GM06990 (cell line): ENCODE measurements at regions not wholly inside any gene's neighbourhood (a gene's known extent, or its start where the extent isn't known, plus 50 kb on each side); places are given as distances from the start of the nearest gene placed in this dataset.

Experiments used
- DNase-seq: peaks from one replicate; pipeline ENCODE4 v3.0.0-alpha.2; 2011; ENCODE audit not compliant: insufficient read length; ENCODE audit errors: extremely low read depth
- H3K27me3 ChIP-seq: replicated peaks from 2 replicates; pipeline ENCODE4 v1.6.0; 2011; ENCODE audit warnings: low read length; ENCODE audit not compliant: control insufficient read depth, insufficient read depth
- H3K36me3 ChIP-seq: 2 replicates; pipeline ENCODE4 v1.5.1; 2011; ENCODE audit warnings: low read length; ENCODE audit not compliant: control insufficient read depth, insufficient read depth
- H3K4me3 ChIP-seq: replicated peaks from 2 replicates; pipeline ENCODE4 v1.5.1; 2011; ENCODE audit warnings: low read depth, mild to moderate bottlenecking, control low read depth, low read length
- TF ChIP-seq, protein P1 (sequence below): IDR thresholded peaks from 2 replicates; pipeline ENCODE4 v1.5.1; 2011; ENCODE audit warnings: low read length, control low read depth, mild to moderate bottlenecking, inconsistent platforms; ENCODE audit not compliant: insufficient read depth, poor library complexity, severe bottlenecking

DNA sequence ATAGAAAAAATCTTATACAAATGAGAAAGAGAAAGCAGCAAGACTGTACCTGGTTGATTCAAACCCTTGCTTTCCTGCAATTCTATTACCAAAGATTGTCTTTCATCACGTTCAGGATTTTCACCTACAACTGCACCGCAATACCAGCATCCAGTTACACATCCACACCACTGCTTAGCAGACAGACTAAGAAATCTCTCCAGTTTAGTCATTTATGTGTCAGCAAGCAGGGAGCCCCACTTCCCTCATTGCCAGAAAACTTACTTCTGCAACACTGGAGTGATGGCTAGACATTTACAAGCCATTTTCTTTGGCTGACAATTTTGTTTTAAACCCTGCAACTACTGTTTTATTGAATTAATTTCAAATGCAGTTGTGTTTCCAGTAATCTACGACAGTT, 359.6 kb upstream of the MEOX2 start:
- no peak for DNase-seq
- no peak overlapping the region for H3K4me3 ChIP-seq
- no peaks in the 10 kb centered on the region for H3K36me3 ChIP-seq
- TF ChIP-seq, protein P1, sequence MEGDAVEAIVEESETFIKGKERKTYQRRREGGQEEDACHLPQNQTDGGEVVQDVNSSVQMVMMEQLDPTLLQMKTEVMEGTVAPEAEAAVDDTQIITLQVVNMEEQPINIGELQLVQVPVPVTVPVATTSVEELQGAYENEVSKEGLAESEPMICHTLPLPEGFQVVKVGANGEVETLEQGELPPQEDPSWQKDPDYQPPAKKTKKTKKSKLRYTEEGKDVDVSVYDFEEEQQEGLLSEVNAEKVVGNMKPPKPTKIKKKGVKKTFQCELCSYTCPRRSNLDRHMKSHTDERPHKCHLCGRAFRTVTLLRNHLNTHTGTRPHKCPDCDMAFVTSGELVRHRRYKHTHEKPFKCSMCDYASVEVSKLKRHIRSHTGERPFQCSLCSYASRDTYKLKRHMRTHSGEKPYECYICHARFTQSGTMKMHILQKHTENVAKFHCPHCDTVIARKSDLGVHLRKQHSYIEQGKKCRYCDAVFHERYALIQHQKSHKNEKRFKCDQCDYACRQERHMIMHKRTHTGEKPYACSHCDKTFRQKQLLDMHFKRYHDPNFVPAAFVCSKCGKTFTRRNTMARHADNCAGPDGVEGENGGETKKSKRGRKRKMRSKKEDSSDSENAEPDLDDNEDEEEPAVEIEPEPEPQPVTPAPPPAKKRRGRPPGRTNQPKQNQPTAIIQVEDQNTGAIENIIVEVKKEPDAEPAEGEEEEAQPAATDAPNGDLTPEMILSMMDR = no peak
- H3K27me3 ChIP-seq = no peaks in the 10 kb centered on the region

DNA sequence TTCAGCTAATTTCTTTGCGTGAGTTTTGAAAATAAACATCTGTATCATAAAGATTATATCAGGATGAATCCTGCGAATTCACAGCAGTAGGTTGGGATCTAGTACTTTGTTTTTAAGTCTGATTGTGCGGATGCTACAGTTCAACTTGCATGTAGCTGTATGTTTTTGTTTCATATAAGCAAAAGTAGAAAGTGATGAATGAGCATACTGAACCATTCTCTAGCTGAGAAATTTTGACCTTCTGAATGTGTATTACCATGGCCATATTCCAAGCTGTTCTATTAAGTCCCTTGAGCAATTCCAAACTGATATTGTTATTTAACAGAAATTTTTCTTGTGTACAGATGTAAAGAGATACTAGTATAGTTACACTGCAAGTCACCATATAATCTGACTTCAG, 358.8 kb upstream of the MEOX2 start:
- Histone ChIP-seq H3K36me3 (no peaks in the 10 kb centered on the region), H3K27me3 (no peaks in the 10 kb centered on the region), H3K4me3 (no peak overlapping the region)
- TF ChIP-seq, protein P1 = no peak
- DNase-seq = no peak

DNA sequence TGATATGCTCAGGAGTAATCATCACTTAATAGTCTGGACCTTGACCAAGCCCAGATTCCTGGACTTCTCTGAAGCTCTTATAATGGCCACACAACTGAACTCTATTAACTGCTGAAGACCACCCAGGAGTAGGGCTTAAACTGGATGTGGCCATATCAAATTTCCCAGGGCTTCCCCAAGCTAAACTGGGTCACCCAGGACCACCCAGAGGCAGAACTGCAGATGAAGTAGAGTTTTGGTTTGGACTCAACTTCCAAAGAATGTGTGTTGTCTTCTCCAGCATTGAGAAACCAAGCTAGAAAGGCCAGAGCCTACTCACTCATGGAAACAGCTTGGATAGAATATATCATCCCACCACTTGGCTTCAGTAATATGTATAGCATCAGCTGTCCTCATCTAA, 358.2 kb upstream of the MEOX2 start:
- Histone ChIP-seq H3K27me3 (no peaks in the 10 kb centered on the region), H3K36me3 (no peaks in the 10 kb centered on the region), H3K4me3 (no peak overlapping the region)
- DNase-seq = no peak
- TF ChIP-seq, protein P1 = no peak

DNA sequence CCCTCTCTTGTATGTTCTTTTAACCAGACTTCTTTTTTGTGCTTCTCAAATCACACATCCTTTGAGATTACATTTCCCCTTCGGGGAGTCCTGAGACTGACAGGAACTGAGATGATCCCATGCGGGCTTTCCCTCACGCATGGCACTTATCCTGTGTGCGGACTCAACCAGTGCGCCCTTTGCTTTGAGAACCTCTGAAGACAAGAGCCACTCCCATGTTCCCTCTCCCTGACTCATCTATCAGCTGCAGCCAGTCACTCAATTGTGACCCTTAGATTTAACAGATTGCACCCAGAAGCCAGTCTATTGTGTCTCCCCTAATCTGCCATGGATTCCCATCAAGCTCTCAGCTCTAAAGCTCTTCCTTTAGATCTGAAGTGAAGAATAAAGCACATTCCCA, 353.9 kb upstream of the MEOX2 start:
- TF ChIP-seq, protein P1 = no peak
- Histone ChIP-seq H3K4me3 (no peak overlapping the region), H3K27me3 (no peaks in the 10 kb centered on the region), H3K36me3 (no peaks in the 10 kb centered on the region)
- no peak for DNase-seq

DNA sequence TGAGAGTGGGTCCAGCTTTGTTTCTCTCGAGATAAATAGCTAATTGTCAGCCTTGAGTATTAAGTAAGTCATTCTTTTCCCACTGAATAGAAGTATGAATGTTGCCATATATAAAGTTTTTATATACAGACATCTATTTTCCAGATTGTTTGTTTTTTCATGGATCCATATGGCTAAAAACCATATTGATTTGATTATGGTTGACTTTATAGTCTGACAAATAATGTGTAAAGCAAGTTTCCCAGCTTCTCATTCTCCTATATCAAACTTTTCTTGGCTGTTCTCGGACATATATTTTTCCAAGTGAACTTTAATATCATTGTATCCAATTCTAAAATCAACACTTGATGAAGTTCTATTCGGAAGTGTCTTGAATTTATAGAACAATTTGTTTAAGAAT, 352.4 kb upstream of the MEOX2 start:
- TF ChIP-seq, protein P1 = no peak
- DNase-seq = no peak
- no peaks in the 10 kb centered on the region for H3K36me3 ChIP-seq
- H3K27me3 ChIP-seq = no peaks in the 10 kb centered on the region
- H3K4me3 ChIP-seq = no peak overlapping the region

DNA sequence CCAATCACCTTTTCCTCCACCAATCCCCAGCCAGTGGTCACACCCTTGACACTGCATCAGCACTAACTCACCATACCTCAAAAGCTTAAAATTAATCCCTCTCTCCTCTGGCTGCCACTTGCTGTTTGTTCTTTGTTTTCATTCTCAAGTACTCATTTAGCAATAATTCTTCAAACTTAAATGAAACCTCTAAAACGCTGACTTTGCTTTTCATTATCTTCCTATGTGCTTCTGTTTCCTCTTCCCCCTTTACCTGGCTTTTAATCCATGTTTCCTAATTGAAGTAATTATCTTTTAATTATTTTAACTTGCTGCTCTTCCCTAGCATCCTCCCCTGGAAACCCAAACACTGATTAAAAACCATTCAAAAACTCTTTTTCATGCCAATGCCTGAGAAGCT, 348.9 kb upstream of the MEOX2 start:
- H3K27me3 ChIP-seq = no peaks in the 10 kb centered on the region
- TF ChIP-seq, protein P1 = no peak
- no peak for DNase-seq
- no peak overlapping the region for H3K4me3 ChIP-seq
- H3K36me3 ChIP-seq = no peaks in the 10 kb centered on the region
